Progenitor cell of endocrine pancreas (in vitro differentiated cells): ENCODE measurements at regions not wholly inside any gene's neighbourhood (a gene's known extent, or its start where the extent isn't known, plus 50 kb on each side); places are given as distances from the start of the nearest gene placed in this dataset.

Experiments
- DNase-seq: peaks from one replicate; pipeline ENCODE4 v3.0.0; 2021; ENCODE audit warnings: low spot score; ENCODE audit not compliant: unreplicated experiment
- H3K27ac Mint-ChIP-seq: 2 replicates; pipeline ENCODE4 v1.8.0; 2021; ENCODE audit warnings: mild to moderate bottlenecking, moderate library complexity, mixed read lengths
- H3K27me3 Mint-ChIP-seq: 2 replicates; pipeline ENCODE4 v1.8.0; 2021; ENCODE audit warnings: mixed read lengths
- H3K36me3 Mint-ChIP-seq: 2 replicates; pipeline ENCODE4 v1.8.0; 2022; ENCODE audit warnings: mixed read lengths; ENCODE audit not compliant: insufficient read depth
- H3K4me1 Mint-ChIP-seq: 2 replicates; pipeline ENCODE4 v1.8.0; 2021; ENCODE audit warnings: low read depth, mixed read lengths
- H3K4me3 Mint-ChIP-seq: 2 replicates; pipeline ENCODE4 v1.8.0; 2021; ENCODE audit warnings: low read depth, mild to moderate bottlenecking, moderate library complexity, mixed read lengths
- H3K9me3 Mint-ChIP-seq: 2 replicates; pipeline ENCODE4 v1.8.0; 2021; ENCODE audit warnings: low read depth, mixed read lengths
- TF ChIP-seq, protein P1 (sequence below): fragments of 200-600 bp; sonication (generic); IDR thresholded peaks from one replicate; pipeline ENCODE4 v1.5.0; 2021; ENCODE audit warnings: antibody characterized with exemption, mild to moderate bottlenecking; ENCODE audit not compliant: unreplicated experiment

DNA sequence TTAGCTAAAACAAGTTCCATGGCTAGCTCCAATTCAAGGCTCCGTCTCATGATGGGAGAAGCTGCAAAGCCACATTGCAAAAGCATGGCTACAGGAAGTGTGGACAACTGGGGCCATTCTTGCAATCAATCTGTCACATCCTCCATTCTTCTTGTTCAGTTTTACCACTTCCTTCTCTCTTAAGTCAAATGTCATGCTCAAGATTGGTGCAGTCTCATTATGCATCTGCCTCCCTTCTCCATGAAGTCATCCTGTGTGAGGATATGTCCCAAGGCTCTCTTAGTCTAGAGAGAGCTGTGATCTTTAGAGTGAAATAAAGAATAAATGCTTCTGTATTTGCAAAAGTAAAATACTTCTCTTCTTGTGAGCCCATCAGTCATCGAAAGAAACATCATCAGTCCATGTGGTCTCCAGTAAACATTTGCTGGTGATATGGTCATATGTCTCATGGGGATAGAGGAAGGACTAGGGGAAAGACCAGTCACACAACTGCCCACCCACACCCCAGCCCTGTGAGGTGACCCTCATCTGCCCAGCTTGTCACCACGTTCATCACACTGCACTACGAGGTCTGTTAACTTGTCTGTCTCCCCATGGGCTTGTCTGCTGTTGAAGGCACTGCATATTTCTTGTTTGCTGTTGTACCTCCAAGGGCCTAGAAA, 303.0 kb downstream of the NUAK1 start:
- no peaks in the 10 kb centered on the region for H3K9me3 Mint-ChIP-seq
- no peak for DNase-seq
- no peaks in the 10 kb centered on the region for H3K4me1 Mint-ChIP-seq
- no peak overlapping the region for H3K4me3 Mint-ChIP-seq
- no peaks in the 10 kb centered on the region for H3K36me3 Mint-ChIP-seq
- TF ChIP-seq, protein P1, sequence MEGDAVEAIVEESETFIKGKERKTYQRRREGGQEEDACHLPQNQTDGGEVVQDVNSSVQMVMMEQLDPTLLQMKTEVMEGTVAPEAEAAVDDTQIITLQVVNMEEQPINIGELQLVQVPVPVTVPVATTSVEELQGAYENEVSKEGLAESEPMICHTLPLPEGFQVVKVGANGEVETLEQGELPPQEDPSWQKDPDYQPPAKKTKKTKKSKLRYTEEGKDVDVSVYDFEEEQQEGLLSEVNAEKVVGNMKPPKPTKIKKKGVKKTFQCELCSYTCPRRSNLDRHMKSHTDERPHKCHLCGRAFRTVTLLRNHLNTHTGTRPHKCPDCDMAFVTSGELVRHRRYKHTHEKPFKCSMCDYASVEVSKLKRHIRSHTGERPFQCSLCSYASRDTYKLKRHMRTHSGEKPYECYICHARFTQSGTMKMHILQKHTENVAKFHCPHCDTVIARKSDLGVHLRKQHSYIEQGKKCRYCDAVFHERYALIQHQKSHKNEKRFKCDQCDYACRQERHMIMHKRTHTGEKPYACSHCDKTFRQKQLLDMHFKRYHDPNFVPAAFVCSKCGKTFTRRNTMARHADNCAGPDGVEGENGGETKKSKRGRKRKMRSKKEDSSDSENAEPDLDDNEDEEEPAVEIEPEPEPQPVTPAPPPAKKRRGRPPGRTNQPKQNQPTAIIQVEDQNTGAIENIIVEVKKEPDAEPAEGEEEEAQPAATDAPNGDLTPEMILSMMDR = no peak
- no peak overlapping the region for H3K27ac Mint-ChIP-seq
- peaks cover 17% of the 10 kb centered on the region for H3K27me3 Mint-ChIP-seq

DNA sequence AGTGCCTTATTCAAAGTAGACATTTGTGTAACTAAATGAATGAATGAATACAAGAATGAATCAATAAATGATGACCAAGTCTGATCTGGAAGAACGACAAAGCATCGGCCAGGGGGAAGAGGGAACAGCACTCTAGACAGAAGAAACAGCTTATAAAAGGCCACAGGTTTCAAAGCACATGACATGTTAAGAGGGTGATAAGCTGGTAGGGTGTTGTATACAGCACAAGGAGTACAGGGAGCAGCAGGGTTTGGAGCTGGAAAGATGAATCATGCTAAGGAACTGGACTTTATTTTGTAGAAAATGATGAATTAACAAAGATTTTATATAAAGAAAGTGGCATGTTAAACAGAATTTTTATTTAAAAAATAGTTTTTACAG, 302.5 kb downstream of the NUAK1 start:
- H3K4me3 Mint-ChIP-seq = no peak overlapping the region
- peaks cover 19% of the 10 kb centered on the region for H3K27me3 Mint-ChIP-seq
- TF ChIP-seq, protein P1 = no peak
- no peak for DNase-seq
- no peaks in the 10 kb centered on the region for H3K4me1 Mint-ChIP-seq
- no peaks in the 10 kb centered on the region for H3K9me3 Mint-ChIP-seq
- no peak overlapping the region for H3K27ac Mint-ChIP-seq
- H3K36me3 Mint-ChIP-seq = no peaks in the 10 kb centered on the region

DNA sequence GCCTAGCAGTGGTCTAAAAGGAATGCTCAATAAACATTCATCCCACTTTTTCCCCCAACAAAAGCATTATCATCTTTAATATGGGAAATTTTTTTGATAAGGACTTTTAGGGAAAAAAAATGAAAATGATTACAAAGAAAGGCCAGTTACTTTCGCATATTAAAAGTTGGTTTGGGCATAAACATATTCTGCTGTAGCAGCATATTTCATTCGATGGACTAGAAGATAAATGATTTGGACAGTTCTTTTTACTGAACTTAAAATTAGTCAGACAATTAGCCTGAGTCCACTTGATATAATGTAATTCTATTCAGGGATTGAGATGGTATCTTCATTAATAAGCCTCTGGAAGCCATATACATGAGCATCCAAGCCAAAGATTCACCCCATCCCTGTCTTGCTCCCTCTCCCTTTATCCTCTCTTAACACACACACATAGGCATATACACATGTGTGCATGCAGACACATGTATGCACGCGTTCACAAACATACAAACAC, 299.1 kb downstream of the NUAK1 start:
- TF ChIP-seq, protein P1 = no peak
- no peak for DNase-seq
- H3K9me3 Mint-ChIP-seq = no peaks in the 10 kb centered on the region
- peaks cover 24% of the 10 kb centered on the region for H3K27me3 Mint-ChIP-seq
- H3K27ac Mint-ChIP-seq = no peak overlapping the region
- H3K4me3 Mint-ChIP-seq = no peak overlapping the region
- no peaks in the 10 kb centered on the region for H3K36me3 Mint-ChIP-seq
- no peaks in the 10 kb centered on the region for H3K4me1 Mint-ChIP-seq

DNA sequence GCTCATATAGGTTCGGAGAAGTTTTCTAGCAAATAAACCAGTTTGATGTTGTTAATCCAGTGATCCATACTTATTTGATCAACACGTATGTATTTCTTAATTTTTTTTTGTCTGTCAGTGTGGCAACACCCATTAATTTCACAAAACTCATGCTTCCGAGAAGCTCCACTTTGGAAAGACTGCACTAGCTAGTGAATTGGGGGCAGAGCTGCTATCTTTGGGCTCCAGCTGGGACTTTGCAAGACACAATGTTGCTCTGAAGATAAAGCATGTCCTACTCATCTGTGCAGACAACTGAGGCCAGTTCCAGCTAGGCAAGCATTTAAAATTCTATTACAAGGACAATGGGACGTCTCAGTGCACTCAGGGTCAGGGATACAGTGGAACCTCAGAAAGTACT, 298.4 kb downstream of the NUAK1 start:
- Mint-ChIP-seq H3K9me3 (no peaks in the 10 kb centered on the region), H3K27me3 (peaks cover 25% of the 10 kb centered on the region), H3K4me3 (no peak overlapping the region)

DNA sequence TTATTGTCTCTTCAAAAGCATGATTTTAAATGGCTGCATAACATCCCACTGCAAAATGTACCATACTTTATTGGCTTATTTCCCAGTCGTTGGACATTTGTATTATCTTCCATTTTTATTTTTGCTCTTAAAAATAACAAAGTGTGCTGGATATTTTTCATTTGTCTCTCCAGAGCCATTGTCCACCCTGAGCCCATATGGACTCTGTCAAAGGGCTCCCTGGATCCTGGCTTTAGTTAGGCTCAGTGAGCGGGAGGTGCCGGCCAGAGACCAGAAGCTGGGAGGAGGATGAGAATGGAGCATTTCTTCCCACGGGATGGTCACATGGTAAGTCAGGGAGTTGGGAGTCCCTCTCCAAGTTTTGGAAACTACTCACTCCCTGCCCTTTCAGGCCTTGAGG, 296.9 kb downstream of the NUAK1 start:
- Mint-ChIP-seq H3K4me3 (no peak overlapping the region), H3K9me3 (peaks cover 4% of the 10 kb centered on the region), H3K36me3 (no peaks in the 10 kb centered on the region), H3K4me1 (no peaks in the 10 kb centered on the region), H3K27ac (no peak overlapping the region), H3K27me3 (peaks cover 25% of the 10 kb centered on the region)
- no peak for DNase-seq
- TF ChIP-seq, protein P1 = no peak

More for the DNA sequence above, 298.4 kb downstream of the NUAK1 start:
- Mint-ChIP-seq H3K27ac (no peak overlapping the region), H3K36me3 (no peaks in the 10 kb centered on the region), H3K4me1 (no peaks in the 10 kb centered on the region)
- DNase-seq = no peak
- TF ChIP-seq, protein P1 = no peak
